HUES64 (cell line): ENCODE measurements at regions not wholly inside any gene's neighbourhood (a gene's known extent, or its start where the extent isn't known, plus 50 kb on each side); places are given as distances from the start of the nearest gene placed in this dataset.
A peak's percentile ranks its signal among the peaks of the same experiment; 100 is the strongest.

Experiments
- H3K27ac ChIP-seq: 2 replicates; pipeline ENCODE4 v1.7.0; 2013; ENCODE audit warnings: low read depth, low read length, inconsistent platforms
- H3K27me3 ChIP-seq: 2 replicates; pipeline ENCODE4 v1.6.1; 2013; ENCODE audit warnings: mild to moderate bottlenecking, low read length; ENCODE audit not compliant: insufficient read depth
- H3K36me3 ChIP-seq: 2 replicates; pipeline ENCODE4 v1.6.1; 2013; ENCODE audit warnings: mild to moderate bottlenecking, low read length; ENCODE audit not compliant: insufficient read depth
- H3K4me1 ChIP-seq: 2 replicates; pipeline ENCODE4 v1.6.1; 2013; ENCODE audit warnings: mild to moderate bottlenecking, low read length, moderate library complexity; ENCODE audit not compliant: insufficient read depth
- H3K4me3 ChIP-seq: 2 replicates; pipeline ENCODE4 v1.5.1; 2013; ENCODE audit warnings: mild to moderate bottlenecking, low read length, moderate library complexity
- H3K9ac ChIP-seq: 2 replicates; pipeline ENCODE4 v1.6.1; 2013; ENCODE audit warnings: mild to moderate bottlenecking, low read depth, low read length
- H3K9me3 ChIP-seq: 2 replicates; pipeline ENCODE4 v1.6.1; 2013; ENCODE audit warnings: low read depth, low read length; ENCODE audit not compliant: insufficient read depth
- WGBS: fragments of 150-250, 120-280 bp; methylation state at CpG from one replicate; pipeline ENCODE4 v1.1.7; 2013; ENCODE audit warnings: missing lambda C conversion rate; 5-methylcytosine and 5-hydroxymethylcytosine counted together

DNA sequence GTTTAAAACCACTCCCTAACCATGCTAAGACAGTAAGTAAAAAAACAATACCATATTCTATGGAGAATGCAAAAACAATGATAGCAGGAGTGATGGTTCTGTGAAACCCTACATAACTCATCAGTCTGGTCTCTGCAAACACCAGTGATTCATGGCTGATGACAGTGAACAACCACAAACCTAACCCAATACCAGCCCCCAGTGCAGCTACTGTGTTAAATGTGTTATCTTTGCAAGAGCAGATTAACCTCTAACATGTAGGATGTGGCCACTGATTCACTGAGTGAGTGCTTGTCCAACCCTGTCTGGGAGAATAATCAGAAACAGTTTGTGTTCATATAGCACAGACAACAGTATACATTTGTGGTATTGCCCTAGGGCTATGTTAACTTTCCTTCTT is 100.2 kb upstream of the COG2 start:
- Histone ChIP-seq H3K4me3 (no peak overlapping the region), H3K36me3 (no peaks in the 10 kb centered on the region), H3K9ac (no peak overlapping the region), H3K4me1 (no peaks in the 10 kb centered on the region), H3K27ac (no peak overlapping the region), H3K27me3 (no peaks in the 10 kb centered on the region), H3K9me3 (no peaks in the 10 kb centered on the region)

GRCh38 chr1:230541306-230541705 is 101.0 kb upstream of the COG2 start:
- WGBS: 99% methylated on average over 2 of the region's 2 CpGs
- Histone ChIP-seq H3K36me3 (no peaks in the 10 kb centered on the region), H3K27ac (no peak overlapping the region), H3K4me3 (no peak overlapping the region), H3K27me3 (no peaks in the 10 kb centered on the region), H3K9ac (no peak overlapping the region), H3K4me1 (no peaks in the 10 kb centered on the region), H3K9me3 (no peaks in the 10 kb centered on the region)

DNA sequence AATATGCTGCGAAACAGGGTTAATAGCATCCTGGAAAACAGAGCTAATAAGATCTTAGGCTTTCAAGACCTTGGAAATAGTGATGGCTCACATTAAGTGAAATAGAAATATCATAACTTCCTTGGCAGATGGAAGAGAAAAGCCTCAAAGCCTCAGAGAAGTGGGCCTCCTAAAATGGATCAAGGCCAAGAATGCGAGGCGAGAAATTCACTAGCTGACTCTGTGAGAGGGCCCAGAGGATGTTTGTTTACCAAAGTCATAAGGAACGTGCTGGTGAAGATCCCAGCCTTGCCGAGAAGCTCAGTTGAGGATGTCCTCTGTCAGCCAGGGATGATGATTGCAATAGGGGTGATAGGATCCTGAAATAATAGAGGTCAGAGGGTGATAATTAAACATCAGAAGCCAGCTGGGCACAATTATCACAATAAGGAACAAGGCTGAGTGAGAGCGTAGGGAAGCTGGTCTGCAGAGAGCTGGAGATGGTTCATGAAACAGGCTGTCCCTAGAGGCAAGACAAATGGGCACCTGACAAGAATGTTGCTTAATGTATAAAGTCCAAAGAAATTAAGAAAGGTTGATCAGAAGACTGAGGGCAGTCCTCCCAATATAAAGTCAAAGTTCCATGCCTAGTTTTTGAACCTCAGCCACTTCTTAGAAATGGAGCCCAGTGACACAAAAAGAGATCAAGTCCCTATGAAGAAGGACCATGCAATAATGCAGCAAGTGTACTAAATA is 101.7 kb upstream of the COG2 start:
- WGBS: 88% methylated on average over 6 of the region's 6 CpGs
- Histone ChIP-seq H3K4me1 (no peaks in the 10 kb centered on the region), H3K36me3 (no peaks in the 10 kb centered on the region), H3K9me3 (no peaks in the 10 kb centered on the region), H3K9ac (no peak overlapping the region), H3K27ac (no peak overlapping the region), H3K27me3 (no peaks in the 10 kb centered on the region), H3K4me3 (no peak overlapping the region)

DNA sequence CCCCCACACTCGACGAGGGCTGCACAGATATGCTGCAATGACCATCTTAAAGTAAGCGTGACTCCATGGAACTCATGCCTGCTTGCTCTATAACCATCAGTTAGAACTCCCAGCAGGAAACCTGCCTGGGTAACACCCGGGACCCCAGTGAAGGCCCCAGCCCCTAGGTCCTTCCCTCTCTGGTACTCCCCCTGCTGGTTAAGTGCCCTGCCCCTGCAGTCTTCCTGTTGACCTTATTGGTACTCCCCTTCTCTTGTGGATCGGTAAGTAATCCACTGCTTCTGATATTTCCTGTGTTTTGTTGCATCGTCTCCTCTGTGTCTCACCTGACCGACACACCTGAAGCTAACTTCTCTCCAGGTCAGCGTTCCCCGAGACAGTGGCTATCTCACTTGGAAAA is 104.8 kb upstream of the COG2 start:
- Histone ChIP-seq H3K27ac (no peak overlapping the region), H3K4me3 (no peak overlapping the region), H3K4me1 (no peaks in the 10 kb centered on the region), H3K9ac (no peak overlapping the region), H3K27me3 (no peaks in the 10 kb centered on the region), H3K9me3 (peaks cover 12% of the 10 kb centered on the region; the same call in 1 of the 2 replicates), H3K36me3 (no peaks in the 10 kb centered on the region)
- WGBS: 87% methylated on average over 9 of the region's 9 CpGs

GRCh38 chr1:230536641-230537155 is 105.6 kb upstream of the COG2 start:
- Histone ChIP-seq H3K27me3 (no peaks in the 10 kb centered on the region), H3K27ac (no peak overlapping the region), H3K4me3 (no peak overlapping the region), H3K4me1 (no peaks in the 10 kb centered on the region), H3K36me3 (no peaks in the 10 kb centered on the region), H3K9me3 (peaks cover 12% of the 10 kb centered on the region; the same call in 1 of the 2 replicates), H3K9ac (no peak overlapping the region)
- WGBS: 74% methylated on average over 1 of the region's 1 CpG

GRCh38 chr1:230534224-230534623 is 108.1 kb upstream of the COG2 start:
- H3K4me1 ChIP-seq: no peaks in the 10 kb centered on the region
- no peak overlapping the region for H3K4me3 ChIP-seq
- peaks cover 12% of the 10 kb centered on the region; the same call in 1 of the 2 replicates for H3K9me3 ChIP-seq
- H3K27me3 ChIP-seq: no peaks in the 10 kb centered on the region
- H3K27ac ChIP-seq: no peak overlapping the region
- no peak overlapping the region for H3K9ac ChIP-seq
- 100% methylated on average over 1 of the region's 2 CpGs for WGBS
- no peaks in the 10 kb centered on the region for H3K36me3 ChIP-seq

- peaks cover 12% of the 10 kb centered on the region; the same call in 1 of the 2 replicates for H3K9me3 ChIP-seq
- no peaks in the 10 kb centered on the region for H3K4me1 ChIP-seq
- no peak overlapping the region for H3K27ac ChIP-seq
- H3K36me3 ChIP-seq: no peaks in the 10 kb centered on the region
- no peak overlapping the region for H3K4me3 ChIP-seq
- no peaks in the 10 kb centered on the region for H3K27me3 ChIP-seq
- H3K9ac ChIP-seq: no peak overlapping the region
Measured at GRCh38 chr1:230531103-230531502, 105.0 kb upstream of the PGBD5 start.

- Histone ChIP-seq H3K27me3 (no peaks in the 10 kb centered on the region), H3K36me3 (no peaks in the 10 kb centered on the region), H3K4me3 (no peak overlapping the region), H3K4me1 (peaks cover 31% of the 10 kb centered on the region), H3K9me3 (no peaks in the 10 kb centered on the region), H3K27ac (peak overlapping the region; percentile 5; the same call in 1 of the 2 replicates), H3K9ac (no peak overlapping the region)
- 91% methylated on average over 2 of the region's 2 CpGs for WGBS
Measured at GRCh38 chr1:230519246-230519645, 93.1 kb upstream of the PGBD5 start.

- Histone ChIP-seq H3K27me3 (no peaks in the 10 kb centered on the region), H3K4me1 (peaks cover 31% of the 10 kb centered on the region), H3K27ac (peak overlapping the region; percentile 63; the same call in 1 of the 2 replicates), H3K9me3 (no peaks in the 10 kb centered on the region), H3K36me3 (no peaks in the 10 kb centered on the region), H3K9ac (no peak overlapping the region), H3K4me3 (no peak overlapping the region)
- WGBS: 49% methylated on average over 5 of the region's 5 CpGs
Measured at GRCh38 chr1:230518511-230518910, 92.4 kb upstream of the PGBD5 start.

- Histone ChIP-seq H3K4me3 (no peak overlapping the region), H3K4me1 (peaks cover 31% of the 10 kb centered on the region), H3K27me3 (no peaks in the 10 kb centered on the region), H3K27ac (no peak overlapping the region), H3K9ac (no peak overlapping the region), H3K9me3 (no peaks in the 10 kb centered on the region), H3K36me3 (no peaks in the 10 kb centered on the region)
- WGBS: 72% methylated on average over 2 of the region's 2 CpGs
Measured at GRCh38 chr1:230517786-230518185, 91.7 kb upstream of the PGBD5 start.

GRCh38 chr1:230517326-230517725 is 91.2 kb upstream of the PGBD5 start:
- Histone ChIP-seq H3K27me3 (no peaks in the 10 kb centered on the region), H3K36me3 (no peaks in the 10 kb centered on the region), H3K4me1 (peaks cover 31% of the 10 kb centered on the region), H3K4me3 (no peak overlapping the region), H3K9me3 (no peaks in the 10 kb centered on the region), H3K9ac (no peak overlapping the region), H3K27ac (no peak overlapping the region)
- 93% methylated on average over 7 of the region's 7 CpGs for WGBS
